Esophagus muscularis mucosa (tissue), 4 donors: ENCODE measurements at regions not wholly inside any gene's neighbourhood (a gene's known extent, or its start where the extent isn't known, plus 50 kb on each side); places are given as distances from the start of the nearest gene placed in this dataset.

Source experiments
- EP300 ChIP-seq: sonication (generic); formaldehyde crosslinking; IDR thresholded peaks from one replicate; pipeline ENCODE4 v1.6.1; 2017; ENCODE audit warnings: antibody characterized with exemption
- POLR2A ChIP-seq: fragments of 450-650 bp; IDR thresholded peaks from one replicate; pipeline ENCODE4 v1.6.1; 2017; ENCODE audit warnings: antibody characterized with exemption, moderate library complexity, mild to moderate bottlenecking, low read depth
- POLR2AphosphoS5 ChIP-seq, 2 donors: sonication (generic); formaldehyde crosslinking; IDR thresholded peaks; one replicate each; pipeline ENCODE4 v1.6.1; 2017; ENCODE audit warnings: antibody characterized with exemption in 2 of 2
- TF ChIP-seq, protein P1 (sequence below), 3 experiments: fragments of 200-600 bp in 2 of 3; fragments of 450-650 bp in 1 of 3; sonication (generic) in 2 of 3; IDR thresholded peaks; one replicate each; pipeline ENCODE4 v1.5.1; 2017 to 2019; ENCODE audit warnings: antibody characterized with exemption in 3 of 3, mild to moderate bottlenecking in 2 of 3, moderate library complexity in 1 of 3

DNA sequence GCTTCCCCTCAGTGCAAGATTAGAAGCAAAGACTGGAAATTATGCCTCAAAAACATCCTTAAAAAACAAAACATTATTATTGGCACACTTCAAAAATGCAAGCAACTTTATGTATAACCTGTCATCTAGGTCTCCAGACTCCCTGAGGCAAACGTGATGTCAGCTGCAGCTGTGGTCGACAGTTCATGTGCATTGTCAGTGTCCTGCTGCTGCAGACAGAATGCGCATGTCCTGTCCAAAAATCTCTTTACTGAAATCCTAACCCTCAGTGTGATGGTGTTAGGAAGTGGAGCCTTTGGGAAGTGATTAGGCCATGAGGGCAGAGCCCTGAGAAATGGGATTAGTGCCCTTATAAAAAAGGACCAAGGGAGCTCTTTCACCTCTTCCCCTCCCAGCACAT lies 126.9 kb downstream of the CYRIA start:
- TF ChIP-seq, protein P1, sequence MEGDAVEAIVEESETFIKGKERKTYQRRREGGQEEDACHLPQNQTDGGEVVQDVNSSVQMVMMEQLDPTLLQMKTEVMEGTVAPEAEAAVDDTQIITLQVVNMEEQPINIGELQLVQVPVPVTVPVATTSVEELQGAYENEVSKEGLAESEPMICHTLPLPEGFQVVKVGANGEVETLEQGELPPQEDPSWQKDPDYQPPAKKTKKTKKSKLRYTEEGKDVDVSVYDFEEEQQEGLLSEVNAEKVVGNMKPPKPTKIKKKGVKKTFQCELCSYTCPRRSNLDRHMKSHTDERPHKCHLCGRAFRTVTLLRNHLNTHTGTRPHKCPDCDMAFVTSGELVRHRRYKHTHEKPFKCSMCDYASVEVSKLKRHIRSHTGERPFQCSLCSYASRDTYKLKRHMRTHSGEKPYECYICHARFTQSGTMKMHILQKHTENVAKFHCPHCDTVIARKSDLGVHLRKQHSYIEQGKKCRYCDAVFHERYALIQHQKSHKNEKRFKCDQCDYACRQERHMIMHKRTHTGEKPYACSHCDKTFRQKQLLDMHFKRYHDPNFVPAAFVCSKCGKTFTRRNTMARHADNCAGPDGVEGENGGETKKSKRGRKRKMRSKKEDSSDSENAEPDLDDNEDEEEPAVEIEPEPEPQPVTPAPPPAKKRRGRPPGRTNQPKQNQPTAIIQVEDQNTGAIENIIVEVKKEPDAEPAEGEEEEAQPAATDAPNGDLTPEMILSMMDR (IDR thresholded peaks at IDR 0.05): no peak
- TF ChIP-seq POLR2AphosphoS5 (IDR thresholded peaks at IDR 0.05) (no peak), POLR2A (no peak), EP300 (no peak)
